ENCODE measurements at regions not wholly inside any gene's neighbourhood (a gene's known extent, or its start where the extent isn't known, plus 50 kb on each side); places are given as distances from the start of the nearest gene placed in this dataset.

DNA sequence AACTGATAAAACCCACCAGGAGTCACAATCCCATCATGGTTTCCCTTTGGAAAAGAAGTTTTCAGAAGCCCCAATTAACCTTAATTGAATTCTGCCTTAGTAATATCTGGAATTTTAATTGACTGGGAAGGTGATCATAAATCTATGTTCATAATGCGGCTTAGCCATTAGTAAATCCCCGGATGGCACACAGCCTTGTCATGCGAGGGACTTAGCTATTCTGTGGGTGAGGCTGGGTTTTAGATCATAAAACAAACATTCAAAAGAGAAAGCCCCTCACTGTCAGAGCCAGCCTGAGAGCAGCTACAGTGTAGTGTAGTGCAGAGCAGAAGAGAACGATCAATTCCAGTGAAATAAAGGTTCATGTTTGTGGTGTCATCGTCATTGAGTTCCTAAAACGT, 124.0 kb upstream of the NOCT start:
- Histone ChIP-seq H3K9me3 (no peaks in the 10 kb centered on the region), H3K36me3 (no peaks in the 10 kb centered on the region), H3K4me1 (no peaks in the 10 kb centered on the region), H3K27me3 (no peaks in the 10 kb centered on the region), H3K27ac (no peak overlapping the region), H3K4me3 (no peak overlapping the region)
- DNase-seq: no peak
- intact Hi-C loops (cut with DNase I; ENCODE audit: low total_unique reads): no loop called here
- TF ChIP-seq POLR2A (IDR thresholded peaks at IDR 0.05) (no peak), CTCF (IDR thresholded peaks at IDR 0.05) (no peak)

DNA sequence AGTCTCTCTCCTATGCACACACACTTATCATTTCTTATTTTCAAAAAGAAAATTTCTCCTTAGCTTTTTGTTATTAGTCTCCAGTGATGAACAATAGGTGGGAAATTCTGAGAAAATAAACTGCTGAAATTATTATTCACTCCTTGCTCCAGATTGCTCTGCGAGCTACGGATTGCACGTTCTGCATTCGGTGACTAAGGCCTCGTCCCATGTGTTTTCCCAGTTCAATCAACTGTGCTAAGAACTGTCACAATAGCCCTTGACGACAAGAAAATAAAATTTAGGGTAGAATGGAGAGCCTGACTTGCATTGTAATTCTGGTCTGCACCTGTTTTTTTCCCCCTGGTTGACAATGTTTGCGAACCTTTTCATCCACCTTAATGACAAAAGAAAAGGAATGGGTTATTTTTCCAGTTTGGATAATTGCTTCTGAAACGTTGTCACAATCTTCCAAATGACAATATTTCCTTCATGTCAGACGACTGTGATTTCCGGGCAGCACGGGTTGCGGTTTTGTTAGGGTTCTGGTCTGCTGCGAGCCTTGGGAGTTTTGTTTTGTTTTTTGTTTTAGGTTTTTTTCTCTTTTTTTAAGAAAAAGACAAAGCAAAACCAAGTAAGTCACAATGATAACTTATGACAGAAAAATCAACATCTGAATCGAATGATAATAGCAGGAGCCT, 124.5 kb upstream of the NOCT start:
- H3K27ac ChIP-seq: no peak overlapping the region
- intact Hi-C loops (cut with DNase I; ENCODE audit: low total_unique reads): no loop called here
- no peak for DNase-seq
- TF ChIP-seq POLR2A (IDR thresholded peaks at IDR 0.05) (no peak), CTCF (IDR thresholded peaks at IDR 0.05) (no peak)
- no peaks in the 10 kb centered on the region for H3K4me1 ChIP-seq
- no peaks in the 10 kb centered on the region for H3K27me3 ChIP-seq
- H3K4me3 ChIP-seq: no peak overlapping the region
- no peaks in the 10 kb centered on the region for H3K36me3 ChIP-seq
- no peaks in the 10 kb centered on the region for H3K9me3 ChIP-seq

DNA sequence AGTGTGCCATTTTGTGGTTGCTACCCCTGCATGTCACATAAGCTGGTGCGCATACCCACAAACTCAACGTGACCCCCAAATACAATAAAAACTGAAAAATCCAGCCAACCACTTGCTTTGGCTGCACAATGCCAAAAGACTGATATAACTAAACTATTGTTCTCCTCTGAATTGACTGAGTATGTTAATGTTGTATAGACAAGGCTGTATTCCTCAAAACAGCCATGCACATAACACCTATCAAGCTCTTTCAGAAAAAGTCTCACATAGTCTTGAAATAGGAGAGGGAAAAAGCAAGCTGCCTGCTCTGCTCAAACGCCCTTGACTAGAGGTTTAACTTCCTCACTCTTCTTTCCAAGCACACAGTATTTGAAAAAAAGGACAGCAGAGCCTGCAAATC, 126.4 kb upstream of the NOCT start:
- Histone ChIP-seq H3K4me3 (no peak overlapping the region), H3K4me1 (no peaks in the 10 kb centered on the region), H3K27ac (no peak overlapping the region), H3K36me3 (no peaks in the 10 kb centered on the region), H3K27me3 (no peaks in the 10 kb centered on the region), H3K9me3 (no peaks in the 10 kb centered on the region)
- intact Hi-C loops (cut with DNase I; ENCODE audit: low total_unique reads): no loop called here
- TF ChIP-seq CTCF (IDR thresholded peaks at IDR 0.05): no peak
- TF ChIP-seq POLR2A (IDR thresholded peaks at IDR 0.05): no peak
- no peak for DNase-seq

DNA sequence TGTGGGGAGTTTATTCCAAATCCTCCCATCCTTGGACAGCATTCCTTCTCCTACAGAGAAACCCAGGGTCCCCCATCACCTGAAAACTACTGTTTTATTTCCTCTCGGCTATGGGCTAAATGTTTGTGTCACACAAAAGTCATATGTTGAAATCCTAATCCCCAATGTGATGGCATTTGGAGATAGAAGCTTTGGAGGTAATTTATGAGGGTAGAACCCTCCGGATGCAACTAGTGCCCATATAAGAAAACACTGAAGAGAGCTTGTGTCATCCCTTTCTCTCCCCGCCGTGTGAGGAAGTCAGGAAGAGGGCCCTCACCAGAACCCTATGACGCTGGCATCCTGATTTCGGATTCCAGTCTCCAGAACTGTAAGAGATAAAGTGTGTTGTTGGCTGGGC, 127.8 kb upstream of the NOCT start:
- H3K27ac ChIP-seq: no peak overlapping the region
- TF ChIP-seq POLR2A (IDR thresholded peaks at IDR 0.05): no peak
- TF ChIP-seq CTCF (IDR thresholded peaks at IDR 0.05): no peak

GRCh38 chr4:138887341-138887740, 128.2 kb upstream of the NOCT start:
- H3K27me3 ChIP-seq: no peaks in the 10 kb centered on the region
- H3K4me1 ChIP-seq: no peaks in the 10 kb centered on the region
- H3K36me3 ChIP-seq: no peaks in the 10 kb centered on the region
- intact Hi-C loops (cut with DNase I; ENCODE audit: low total_unique reads): no loop called here
- H3K27ac ChIP-seq: no peak overlapping the region
- H3K4me3 ChIP-seq: no peak overlapping the region
- TF ChIP-seq CTCF (IDR thresholded peaks at IDR 0.05): no peak
- no peak for TF ChIP-seq POLR2A (IDR thresholded peaks at IDR 0.05)
- DNase-seq: no peak
- no peaks in the 10 kb centered on the region for H3K9me3 ChIP-seq

More for the DNA sequence above, 127.8 kb upstream of the NOCT start:
- no peak for DNase-seq
- Histone ChIP-seq H3K9me3 (no peaks in the 10 kb centered on the region), H3K36me3 (no peaks in the 10 kb centered on the region), H3K27me3 (no peaks in the 10 kb centered on the region), H3K4me1 (no peaks in the 10 kb centered on the region), H3K4me3 (no peak overlapping the region)
- intact Hi-C loops (cut with DNase I; ENCODE audit: low total_unique reads): no loop called here

All from uterus (tissue), 3 donors.